A673 (cell line): ENCODE measurements at regions not wholly inside any gene's neighbourhood (a gene's known extent, or its start where the extent isn't known, plus 50 kb on each side); places are given as distances from the start of the nearest gene placed in this dataset.

Experiments used
- CTCF ChIP-seq: fragments of 300-800, 200-600 bp; sonication (generic); conservative IDR thresholded peaks from 2 replicates; pipeline ENCODE4 v1.5.1; 2017; ENCODE audit warnings: low read depth, mild to moderate bottlenecking, antibody characterized with exemption, low read length, moderate library complexity, mixed read lengths
- EZH2 ChIP-seq: fragments of 200-600 bp; sonication (generic); IDR thresholded peaks from 2 replicates; pipeline ENCODE4 v1.6.1; 2017; ENCODE audit warnings: borderline replicate concordance, low read depth, mild to moderate bottlenecking, mixed read lengths, antibody characterized with exemption, low read length; ENCODE audit not compliant: poor library complexity, severe bottlenecking

DNA sequence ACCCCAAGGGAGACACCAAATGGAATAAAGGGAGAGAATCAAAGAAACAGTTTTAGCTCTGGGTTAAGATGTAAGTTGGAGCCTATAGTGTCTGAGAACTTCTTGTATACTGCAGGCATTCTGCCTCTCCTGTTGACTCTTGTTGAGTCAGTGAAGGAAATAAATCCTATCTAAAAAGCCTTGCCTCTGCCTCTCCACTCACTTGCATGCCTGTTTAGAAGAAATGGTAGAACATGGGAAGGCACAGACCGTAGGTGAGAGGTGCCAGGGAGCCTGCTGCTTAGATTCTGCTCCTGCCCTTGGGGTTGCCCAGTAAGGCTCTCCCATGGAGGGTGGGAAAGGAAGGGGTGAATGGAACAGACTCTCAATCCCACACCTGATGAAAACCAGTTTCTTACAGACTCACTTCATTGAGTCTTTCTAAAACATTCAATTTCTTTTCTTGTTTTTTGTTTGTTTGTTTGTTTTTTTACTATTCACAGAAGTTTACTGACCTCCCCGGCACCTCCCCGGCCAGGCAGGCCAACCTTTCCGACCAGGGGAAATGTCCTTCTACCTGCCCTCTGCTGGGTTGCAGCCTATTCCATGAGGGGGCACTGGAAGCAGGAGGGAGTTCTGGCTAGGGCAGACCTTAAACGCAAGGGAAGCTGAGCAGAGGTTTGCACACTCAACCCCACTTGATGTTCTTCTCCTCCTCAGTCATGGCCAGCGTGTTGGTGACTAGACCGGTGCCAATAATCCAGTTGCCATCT lies 211.7 kb upstream of the WSB1 start:
- no peak for TF ChIP-seq CTCF
- TF ChIP-seq EZH2, result no peak
